Dedifferentiated amniotic fluid mesenchymal stem cell (primary cell): ENCODE measurements at regions not wholly inside any gene's neighbourhood (a gene's known extent, or its start where the extent isn't known, plus 50 kb on each side); places are given as distances from the start of the nearest gene placed in this dataset.
"Not testable (repeated sequence)": the region's sequence is repeated elsewhere in the genome, so short reads cannot be mapped to it uniquely, and the experiment has no call there.

Experiments
- DNase-seq: peaks from one replicate; pipeline ENCODE4 v3.0.0-alpha.2; 2016; ENCODE audit errors: extremely low spot score

DNA sequence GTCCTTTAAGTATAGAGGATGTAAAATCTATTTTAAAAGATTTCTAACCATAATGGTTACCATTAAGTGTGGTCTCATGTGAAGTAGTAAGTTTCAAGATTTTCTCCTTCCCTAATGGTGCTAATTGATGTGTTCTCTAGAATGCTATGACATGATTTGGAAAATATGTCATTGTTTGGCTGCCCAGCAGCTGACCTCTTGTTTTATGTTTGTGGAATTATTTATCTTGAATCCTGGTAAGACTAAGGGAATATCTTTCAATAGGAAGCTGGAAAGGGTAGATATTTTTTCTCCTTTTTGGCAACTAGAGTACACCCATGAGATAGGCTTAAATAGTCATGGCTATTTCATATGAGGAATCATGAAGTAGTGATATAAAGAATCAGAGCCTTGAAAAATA lies 139.8 kb upstream of the CHODL start:
- DNase-seq = no peak

DNA sequence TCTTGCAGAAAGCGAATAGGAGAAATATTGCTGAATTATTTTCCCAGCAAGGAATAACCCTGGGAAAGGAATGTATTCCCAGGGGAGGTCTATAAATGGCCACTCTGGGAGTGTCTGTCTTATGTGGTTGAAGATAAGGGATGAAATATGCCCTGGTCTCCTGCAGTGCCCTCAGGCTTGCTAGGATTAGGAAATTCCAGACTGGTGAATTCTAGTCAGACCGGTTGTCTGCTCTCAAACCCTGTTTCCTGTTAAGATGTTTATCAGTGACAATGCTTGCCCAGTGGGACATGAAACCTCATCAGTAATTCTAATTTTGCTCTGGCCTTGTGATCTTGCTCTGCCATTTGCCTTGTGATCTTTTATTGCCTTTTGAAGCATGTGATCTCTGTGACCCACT lies 148.2 kb upstream of the CHODL start:
- not testable (repeated sequence) for DNase-seq

GRCh38 chr21:18089786-18090185 lies 154.8 kb upstream of the CHODL start:
- no peak for DNase-seq

DNA sequence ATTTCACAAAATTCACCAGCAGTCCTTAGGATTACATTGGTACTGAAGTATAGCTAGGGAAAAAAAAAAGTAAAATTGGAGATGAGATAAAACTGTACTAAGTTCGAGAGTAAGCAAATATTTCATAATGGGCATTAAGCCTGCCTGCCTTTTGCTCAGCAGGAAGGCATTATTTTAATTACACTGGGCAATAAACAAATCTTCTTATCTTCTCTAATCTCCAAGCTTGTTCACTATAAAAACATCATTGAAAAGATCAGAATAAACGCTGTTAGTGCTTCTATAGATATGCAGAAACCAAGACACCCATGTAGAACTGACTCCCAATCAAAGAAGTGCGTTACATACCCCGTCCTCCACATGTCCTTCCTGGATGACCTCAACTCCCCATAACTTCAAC lies 174.2 kb upstream of the CHODL start:
- no peak for DNase-seq

DNA sequence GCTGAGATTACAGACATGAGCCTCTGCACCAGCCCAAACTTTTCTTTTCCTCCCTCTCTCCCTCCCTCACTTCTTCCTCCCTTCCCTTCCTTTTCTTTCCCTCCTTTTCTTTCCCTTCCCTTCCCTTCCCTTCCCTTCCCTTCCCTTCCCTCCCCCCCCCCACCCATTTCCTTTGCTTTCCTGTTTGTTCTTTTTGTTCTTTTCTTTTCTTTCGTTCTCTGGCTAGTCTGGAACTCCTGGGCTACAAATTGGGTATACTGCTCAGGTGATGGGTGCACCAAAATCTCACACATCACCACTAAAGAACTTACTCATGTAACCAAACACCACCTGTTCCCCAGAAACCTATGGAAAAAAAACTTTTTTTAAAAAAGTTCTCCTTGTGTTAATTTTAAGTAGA lies 174.8 kb upstream of the CHODL start:
- no peak for DNase-seq

DNA sequence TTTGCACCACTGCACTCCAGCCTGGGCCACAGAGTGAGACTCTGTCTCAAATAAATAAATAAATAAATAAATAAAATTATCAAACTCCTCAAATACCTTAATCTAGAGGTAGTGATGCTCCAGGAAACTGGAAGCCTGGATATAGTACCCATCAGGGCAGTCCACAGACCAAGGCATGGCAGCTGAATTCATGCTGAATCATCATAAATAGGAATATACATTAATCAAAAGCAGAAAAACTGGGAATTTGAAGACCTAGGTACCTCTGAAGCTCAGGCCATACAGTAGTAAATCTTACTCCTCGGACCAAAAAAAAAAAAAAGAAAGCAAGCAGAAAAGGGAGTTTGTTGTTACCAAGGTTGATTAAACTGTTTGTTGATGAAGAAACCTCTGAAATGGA lies 184.2 kb upstream of the CHODL start:
- DNase-seq = no peak

- no peak for DNase-seq
These were observed 185.8 kb upstream of the CHODL start for GRCh38 chr21:18058731-18059398.

DNA sequence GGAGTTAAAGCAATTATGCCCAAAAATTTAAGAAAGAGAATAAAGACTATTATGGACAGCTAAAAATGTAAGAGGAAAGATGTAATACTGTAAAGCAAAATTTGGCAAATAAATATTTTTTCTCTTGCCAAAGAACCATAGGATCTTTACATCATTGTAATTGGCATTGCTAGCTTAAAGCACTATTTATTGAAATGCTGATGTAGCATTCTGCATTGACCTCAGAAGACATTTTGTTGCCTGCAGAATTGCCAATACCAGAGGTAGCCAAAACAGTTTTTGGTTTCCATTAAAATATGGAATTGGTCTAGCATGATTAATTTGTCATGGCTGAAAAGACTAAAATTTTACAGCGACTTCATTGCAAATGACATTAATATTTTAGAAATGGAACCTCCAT lies 191.5 kb upstream of the CHODL start:
- no peak for DNase-seq

GRCh38 chr21:18049461-18049860 lies 195.2 kb upstream of the CHODL start:
- no peak for DNase-seq

DNA sequence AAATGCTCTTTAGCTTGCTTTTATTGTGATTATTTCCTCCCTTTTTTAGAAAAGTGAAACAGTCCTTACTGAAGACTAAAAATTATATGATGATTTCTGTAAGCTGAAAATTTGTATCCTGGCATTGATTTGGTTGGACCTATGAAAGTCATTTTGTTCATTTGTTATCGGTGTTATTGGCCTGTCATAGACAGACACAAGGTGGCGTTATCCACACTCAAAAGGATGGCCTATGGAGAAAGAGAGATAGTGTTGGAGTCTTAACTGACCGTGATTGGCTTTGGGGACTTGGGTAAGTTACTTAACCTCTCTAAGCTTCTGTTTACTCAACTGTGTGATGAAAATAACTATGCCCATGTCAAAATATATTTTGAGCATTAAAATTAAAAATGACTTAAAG lies 203.6 kb upstream of the CHODL start:
- no peak for DNase-seq

DNA sequence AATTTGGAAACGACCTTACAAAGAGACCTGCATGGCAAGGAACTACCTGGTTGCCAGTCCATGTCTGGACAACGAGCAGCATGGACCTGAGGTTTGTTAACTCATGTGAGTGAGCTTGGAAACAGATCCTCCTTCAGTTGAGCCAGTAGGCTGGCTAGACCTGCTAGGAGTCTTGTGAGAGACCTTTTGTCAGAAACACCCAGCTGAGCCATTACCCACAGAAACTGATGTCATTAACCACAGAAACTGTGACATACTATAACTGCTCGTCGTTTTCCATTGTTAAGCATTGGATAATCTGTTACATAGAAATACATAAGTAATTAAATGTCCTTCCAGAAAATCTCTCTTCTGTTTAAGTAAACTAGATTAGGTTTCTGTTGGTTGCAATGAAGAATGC lies 211.1 kb upstream of the C21orf91 start:
- no peak for DNase-seq

- no peak for DNase-seq
These were observed 207.2 kb upstream of the C21orf91 start for GRCh38 chr21:18026359-18026758.

- DNase-seq = no peak
These were observed 204.6 kb upstream of the C21orf91 start for GRCh38 chr21:18023711-18024110.

- DNase-seq = no peak
These were observed 204.0 kb upstream of the C21orf91 start for GRCh38 chr21:18023157-18023556.

- no peak for DNase-seq
These were observed 188.0 kb upstream of the C21orf91 start for GRCh38 chr21:18007121-18007520.

DNA sequence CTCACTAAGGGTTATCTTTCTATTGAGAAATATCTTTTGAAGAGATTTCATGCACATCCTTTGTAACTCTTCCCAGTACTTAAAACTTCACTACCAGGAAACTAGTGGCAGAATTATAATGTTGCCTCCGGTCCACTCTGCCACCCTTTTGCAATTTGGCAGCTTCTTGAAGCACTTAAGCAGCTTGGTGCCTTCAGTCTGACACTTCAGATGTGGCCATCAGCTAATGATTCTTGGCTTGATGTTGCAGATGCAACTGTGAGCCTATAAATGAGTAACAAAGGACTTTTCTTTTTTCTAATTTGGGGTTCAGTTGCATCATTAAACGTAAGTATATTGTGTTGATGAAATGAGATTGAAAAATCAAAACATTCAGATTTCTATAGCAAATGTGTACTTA lies 187.5 kb upstream of the C21orf91 start:
- DNase-seq = no peak

DNA sequence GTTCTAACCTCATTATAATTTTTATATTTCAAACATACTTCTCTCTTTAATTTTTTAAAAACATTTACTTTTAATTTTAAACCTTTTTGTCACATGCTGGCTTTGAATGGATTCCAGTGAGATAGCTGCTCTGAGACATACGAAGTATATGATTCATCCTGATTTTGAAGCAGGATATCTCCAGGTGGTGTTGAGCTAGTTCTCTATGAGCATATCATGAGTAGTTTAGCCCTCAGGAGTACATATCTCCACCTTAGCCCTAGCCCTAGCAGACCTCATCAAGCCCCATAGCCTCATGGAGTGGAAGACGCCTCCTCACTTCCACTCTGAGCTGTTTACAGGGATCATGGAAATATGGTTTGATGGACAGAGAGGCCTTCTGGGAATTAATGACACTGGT lies 183.2 kb upstream of the C21orf91 start:
- DNase-seq = no peak

DNA sequence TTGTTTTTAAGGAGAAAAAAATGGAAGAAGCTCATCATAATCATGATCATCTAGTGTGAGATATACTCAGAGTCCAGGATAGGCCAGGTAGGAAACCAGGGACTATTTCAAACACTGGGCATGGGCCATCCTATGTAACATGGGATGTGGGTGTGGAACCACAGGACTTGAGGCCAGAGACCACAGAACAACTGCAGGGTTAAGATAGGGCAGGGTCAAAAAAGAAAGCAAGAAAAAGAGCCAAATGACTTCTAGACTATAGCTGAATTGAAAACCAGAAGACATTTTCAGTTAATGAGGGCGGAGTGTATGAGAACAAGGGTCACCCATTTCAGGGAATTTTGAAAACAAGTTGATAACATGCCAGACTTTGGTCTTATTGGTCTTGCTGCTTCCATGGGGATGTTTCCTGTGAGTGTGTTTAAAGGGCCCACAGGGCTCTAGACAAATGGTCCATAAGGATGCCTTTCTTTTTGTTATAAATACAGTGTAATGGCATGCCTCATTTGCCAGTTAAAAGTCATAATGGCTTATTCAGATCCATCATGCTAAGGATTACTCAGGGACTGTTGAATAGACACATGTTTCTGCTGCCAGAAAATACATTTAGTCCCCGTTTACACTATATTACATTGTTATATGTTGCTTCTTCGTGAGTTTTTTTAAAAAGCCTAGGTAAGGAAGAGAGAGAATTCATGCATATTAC lies 182.0 kb upstream of the C21orf91 start:
- DNase-seq = no peak

GRCh38 chr21:17998599-17998998 lies 179.4 kb upstream of the C21orf91 start:
- DNase-seq = not testable (repeated sequence)

GRCh38 chr21:17989780-17990179 lies 170.6 kb upstream of the C21orf91 start:
- no peak for DNase-seq

GRCh38 chr21:17988102-17988437 lies 168.9 kb upstream of the C21orf91 start:
- DNase-seq = no peak

DNA sequence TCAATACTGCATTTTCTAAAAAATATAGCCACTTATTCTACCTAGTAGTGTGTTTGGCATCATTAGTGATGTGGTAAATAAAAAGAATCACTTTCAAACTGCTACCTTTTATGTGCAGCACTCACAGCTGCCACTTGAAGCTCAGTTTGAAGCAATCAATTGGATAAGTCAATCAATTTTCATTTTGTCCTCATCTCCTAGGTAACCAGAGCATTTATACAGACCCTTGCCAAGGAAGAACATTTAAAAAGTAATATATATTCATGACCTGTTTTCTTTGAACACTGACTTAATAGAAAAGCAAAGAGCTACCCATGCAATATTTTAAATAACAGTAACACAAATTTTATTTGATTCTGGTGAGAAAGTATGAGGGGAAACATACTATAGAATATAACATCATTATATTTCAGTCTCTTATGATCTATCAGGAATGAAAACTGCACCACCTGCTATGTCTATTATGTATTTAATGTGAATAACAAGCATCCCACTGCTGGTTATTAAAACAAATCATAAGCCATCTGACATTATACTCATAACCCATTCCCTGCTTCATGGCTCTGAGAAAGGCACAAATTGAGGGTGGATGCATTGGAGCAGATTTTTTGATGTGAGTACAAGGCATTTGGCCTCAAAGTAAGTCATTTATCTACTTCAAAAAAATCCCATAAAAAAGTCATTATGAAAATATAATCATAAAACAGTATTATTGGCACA lies 168.4 kb upstream of the C21orf91 start:
- DNase-seq = no peak

DNA sequence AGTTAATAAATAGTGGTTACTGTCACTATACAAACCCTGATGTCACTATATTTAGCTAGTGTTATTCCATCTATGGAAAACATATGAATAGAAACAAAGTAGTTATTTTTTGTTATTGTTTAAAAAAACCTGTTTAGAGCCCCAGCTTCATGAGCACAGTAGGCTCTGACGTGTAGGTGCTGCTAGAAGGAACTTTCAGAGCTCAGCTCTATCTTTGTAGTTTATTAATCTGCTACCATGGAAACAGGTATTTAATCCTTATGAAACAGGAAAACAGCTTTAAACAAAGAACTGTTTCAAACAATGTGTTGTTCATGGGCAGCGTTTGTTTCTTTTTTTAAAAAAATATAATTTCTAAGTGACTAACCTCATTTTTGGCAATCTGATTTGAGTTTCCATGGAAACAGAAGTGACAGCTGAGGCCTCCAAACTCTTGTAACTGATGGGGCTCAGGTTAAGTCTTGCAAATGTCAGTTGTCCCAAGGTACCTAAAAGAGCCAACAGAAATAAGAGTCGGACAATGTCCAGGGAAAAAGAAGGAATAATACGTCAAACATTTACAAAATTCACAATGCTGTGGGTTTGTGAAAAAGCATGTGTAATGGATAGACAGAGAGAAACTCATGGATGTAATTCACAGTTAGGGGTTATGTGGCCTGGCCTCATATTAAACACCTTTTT lies 162.0 kb upstream of the C21orf91 start:
- DNase-seq = no peak
